ENCODE measurements at regions not wholly inside any gene's neighbourhood (a gene's known extent, or its start where the extent isn't known, plus 50 kb on each side); places are given as distances from the start of the nearest gene placed in this dataset.
"Not testable (repeated sequence)": the region's sequence is repeated elsewhere in the genome, so short reads cannot be mapped to it uniquely, and the experiment has no call there.

DNA sequence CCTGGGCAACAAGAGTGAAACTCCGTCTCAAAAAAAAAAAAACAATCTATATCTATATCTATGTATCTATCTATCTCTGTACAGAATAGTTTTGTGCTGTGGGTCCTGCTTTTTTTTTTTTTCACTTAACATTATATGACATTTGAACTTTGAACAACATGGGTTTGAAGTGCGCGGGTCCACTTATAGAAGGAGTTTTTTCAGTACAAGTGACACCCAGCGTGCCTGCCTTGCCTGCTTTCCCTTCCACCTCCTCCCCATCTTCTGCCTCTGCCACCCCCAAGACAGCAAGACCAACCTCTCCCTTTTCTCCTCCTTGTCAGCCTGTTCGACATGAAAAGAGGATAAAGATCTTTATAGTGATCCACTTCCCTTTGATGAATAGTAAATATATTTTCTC is 102.2 kb upstream of the KCNG1 start:
- DNase-seq, result no peak

- not testable (repeated sequence) for DNase-seq
Measured at GRCh38 chr20:51123887-51124286, 101.0 kb upstream of the KCNG1 start.

- DNase-seq, result no peak
Measured at GRCh38 chr20:51122931-51123658, 100.2 kb upstream of the KCNG1 start.

- DNase-seq, result no peak
Measured at GRCh38 chr20:51121901-51122412, 99.0 kb upstream of the KCNG1 start.

DNA sequence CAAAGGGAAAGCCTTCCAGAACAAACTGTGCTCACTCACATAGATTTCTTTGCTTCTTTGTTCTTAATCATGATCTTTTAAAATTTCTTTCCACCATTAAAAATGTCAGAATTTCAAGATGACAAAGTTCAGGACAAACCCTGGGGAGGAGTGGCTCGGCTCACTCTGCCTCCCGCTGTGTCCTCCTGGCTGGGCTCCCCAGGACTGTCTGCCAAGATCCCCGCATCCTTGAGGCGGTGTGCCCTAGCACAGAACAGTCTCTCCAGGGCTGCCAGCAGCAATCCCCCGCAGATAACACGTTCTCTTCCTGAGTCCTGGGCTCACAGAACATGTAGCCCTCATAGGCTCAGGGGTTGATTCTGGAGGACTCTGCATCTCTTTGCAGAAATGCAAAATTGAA is 98.4 kb upstream of the KCNG1 start:
- DNase-seq, result no peak

GRCh38 chr20:51120868-51121267 is 98.0 kb upstream of the KCNG1 start:
- no peak for DNase-seq

DNA sequence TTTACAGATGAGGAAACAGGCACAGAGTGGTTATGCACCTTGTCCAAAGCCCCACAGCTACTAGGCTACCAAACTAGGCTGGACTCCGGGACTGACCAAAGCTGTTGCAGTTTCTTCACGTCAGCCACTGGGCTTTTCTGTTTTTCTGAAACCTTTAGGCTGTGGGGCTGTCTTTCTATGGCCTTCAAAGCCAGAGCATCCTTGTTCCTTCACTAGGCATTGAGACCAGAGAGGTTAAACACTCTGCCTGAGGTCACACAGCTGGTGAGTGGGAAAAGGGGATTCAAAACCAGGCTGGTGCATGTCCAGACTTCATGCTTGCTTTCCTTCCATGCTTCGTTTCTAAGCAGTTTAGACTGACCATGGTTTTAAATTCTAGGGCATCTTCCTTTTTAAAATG is 97.5 kb upstream of the KCNG1 start:
- no peak for DNase-seq

GRCh38 chr20:51119914-51120313 is 97.0 kb upstream of the KCNG1 start:
- DNase-seq, result no peak

DNA sequence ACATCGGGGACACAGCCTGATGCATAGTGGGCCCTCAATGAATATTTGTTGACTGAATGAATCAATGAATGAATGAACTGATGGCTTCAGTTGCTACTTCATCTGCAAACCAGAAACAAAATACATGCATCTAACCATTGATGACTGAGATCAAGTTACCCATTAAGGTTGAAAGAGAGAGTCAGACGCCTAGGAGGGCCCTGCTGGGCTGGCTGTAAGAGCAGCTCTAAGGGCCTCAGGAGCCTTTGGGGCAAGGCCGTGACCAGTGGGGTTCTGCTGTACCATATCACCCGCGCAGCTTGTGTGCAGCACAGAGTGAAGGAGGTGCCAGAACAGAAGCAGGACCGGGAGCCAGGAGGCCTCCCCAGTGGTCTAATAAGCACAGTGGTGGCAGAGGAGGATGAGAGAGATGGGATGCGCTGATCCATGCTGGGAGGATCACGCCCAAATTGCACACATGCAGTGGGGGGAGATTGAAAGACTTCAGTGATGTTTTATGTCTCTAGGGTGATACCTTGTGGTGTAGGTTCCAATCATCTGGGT is 96.1 kb upstream of the KCNG1 start:
- DNase-seq, result no peak

- DNase-seq, result no peak
Measured at GRCh38 chr20:51118216-51118615, 95.3 kb upstream of the KCNG1 start.

GRCh38 chr20:51116765-51117686 is 94.1 kb upstream of the KCNG1 start:
- no peak for DNase-seq

- DNase-seq, result no peak
Measured at GRCh38 chr20:51111290-51111689, 88.4 kb upstream of the KCNG1 start.

DNA sequence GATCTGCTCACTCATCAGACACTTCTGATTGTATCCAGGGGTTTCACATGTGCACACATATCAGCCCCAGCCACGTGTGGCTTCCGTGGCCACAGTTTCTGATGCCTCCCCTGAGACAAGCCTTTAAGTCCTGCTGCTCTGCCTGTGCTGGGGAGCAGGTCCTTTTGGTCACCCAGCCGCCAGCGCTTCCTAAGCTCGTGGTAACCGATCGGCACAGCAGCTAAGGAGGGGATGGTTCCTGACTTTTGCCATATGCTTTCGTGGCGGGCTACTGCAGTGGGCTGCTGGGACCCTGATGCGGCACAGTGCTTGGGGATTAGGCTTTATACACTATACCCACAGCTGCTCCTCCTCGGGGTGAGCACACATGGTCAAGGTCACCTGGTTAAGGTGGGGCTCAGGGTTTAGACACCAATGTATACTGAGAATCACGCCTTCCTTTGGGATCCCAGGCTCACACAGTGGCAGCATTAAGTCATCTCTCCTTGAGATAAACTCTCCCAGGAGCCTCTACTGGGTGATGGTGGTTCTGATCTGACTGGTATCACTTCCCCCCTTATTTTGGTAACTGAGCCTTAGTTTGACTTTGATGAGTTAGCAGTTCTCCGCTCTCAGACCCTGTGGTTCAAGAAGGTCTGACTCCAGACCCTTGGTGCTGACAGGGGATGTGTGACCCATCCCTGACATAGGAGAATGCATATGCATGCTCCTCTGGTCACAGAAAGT is 85.9 kb upstream of the KCNG1 start:
- no peak for DNase-seq

GRCh38 chr20:51106011-51106410 is 83.1 kb upstream of the KCNG1 start:
- DNase-seq, result no peak

GRCh38 chr20:51104960-51105920 is 82.3 kb upstream of the KCNG1 start:
- DNase-seq, result no peak

GRCh38 chr20:51100617-51101016 is 77.7 kb upstream of the KCNG1 start:
- no peak for DNase-seq

DNA sequence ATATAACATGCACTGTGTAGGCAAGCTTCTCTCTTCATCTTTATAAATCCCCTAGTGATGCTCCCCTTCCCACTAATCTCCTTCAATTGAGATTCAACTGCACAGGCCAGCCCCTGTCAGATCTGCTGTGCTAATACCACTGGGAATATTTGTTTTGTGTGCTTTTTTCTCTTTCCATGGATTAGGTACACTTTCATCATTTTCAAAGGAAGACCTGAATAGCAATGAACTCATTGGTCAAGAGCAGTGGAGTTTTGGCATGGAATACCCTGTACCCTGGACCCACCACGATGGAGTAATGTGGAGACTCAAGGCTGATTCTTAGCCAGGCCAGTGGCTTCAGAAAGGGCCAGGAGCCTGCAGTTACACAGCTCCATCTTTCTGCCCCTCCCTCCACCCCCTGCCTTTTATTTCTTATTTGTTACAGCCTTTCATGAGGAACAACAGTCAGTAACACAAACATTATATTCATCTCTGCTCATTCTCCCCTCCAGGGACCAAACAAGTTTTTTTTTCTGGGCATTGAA is 75.4 kb upstream of the KCNG1 start:
- no peak for DNase-seq

GRCh38 chr20:51097351-51098120 is 74.6 kb upstream of the KCNG1 start:
- DNase-seq, result no peak

DNA sequence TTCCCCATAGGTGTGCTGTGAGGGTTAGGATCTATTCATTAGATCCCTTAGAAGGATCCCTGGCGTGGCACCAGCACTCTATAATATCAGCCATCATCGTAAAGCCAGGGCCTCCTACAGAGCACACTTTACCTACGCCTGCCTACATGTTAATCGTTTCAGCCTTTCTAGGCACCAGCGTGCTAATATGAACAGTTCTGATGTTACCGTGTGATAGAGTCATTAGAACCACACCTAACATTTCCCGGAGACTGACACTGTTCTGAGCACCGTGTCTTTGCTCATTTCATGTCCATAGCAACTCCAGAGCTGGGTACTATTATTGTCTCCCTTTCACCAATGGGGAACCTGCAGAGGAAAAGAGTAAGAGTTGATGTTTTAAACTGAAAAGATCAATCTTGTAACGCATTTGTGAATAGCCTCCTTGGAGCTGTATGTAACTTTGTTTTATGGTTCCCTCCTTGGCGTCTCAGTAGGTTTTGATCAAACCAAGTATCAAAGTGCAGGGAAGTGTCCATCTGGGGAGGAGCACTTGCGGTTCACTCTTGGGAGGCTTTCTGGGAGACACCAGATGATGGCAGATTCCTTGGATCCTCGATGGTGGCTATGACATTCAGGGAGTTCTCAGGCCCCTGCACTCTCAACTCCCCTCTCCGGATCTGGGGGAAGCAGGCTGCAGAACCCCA is 73.8 kb upstream of the KCNG1 start:
- DNase-seq, result no peak

All from renal pelvis (tissue), 1 donor.